Mammary epithelial cell (primary cell): ENCODE measurements at regions not wholly inside any gene's neighbourhood (a gene's known extent, or its start where the extent isn't known, plus 50 kb on each side); places are given as distances from the start of the nearest gene placed in this dataset.

Experiments
- EZH2 ChIP-seq: IDR thresholded peaks from 2 replicates; pipeline ENCODE4 v1.6.1; 2012; ENCODE audit warnings: low read length, inconsistent platforms, borderline replicate concordance
- TF ChIP-seq, protein P1 (sequence below), 2 donors: IDR thresholded peaks in 1 of 2; conservative IDR thresholded peaks in 1 of 2; 2 replicates each; pipeline ENCODE4 v1.5.1; 2011 to 2012; ENCODE audit warnings: inconsistent platforms in 2 of 2, low read length in 2 of 2, mild to moderate bottlenecking in 2 of 2, control low read depth in 1 of 2, low read depth in 1 of 2; ENCODE audit not compliant: insufficient read depth in 1 of 2; ENCODE audit errors: extremely low read depth in 1 of 2

DNA sequence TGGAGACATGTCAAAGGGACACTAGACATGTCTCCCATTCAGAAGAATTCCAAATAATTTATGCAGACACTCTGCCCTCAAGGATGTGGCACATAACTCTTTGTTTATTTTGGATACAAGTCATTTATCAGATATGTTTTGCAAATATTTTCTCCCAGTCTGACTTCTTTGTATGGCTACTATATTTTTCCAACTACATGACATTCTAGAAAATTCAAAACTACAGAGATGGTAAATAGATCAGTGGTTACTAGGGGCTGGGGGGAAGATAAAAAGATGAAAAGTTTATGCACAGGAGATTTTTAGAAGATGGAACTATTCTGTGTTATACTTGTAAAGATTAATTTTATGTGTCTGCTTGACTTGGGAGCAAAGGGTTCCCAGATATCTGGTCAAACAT is 347.3 kb upstream of the TRPC7 start:
- TF ChIP-seq, protein P1, sequence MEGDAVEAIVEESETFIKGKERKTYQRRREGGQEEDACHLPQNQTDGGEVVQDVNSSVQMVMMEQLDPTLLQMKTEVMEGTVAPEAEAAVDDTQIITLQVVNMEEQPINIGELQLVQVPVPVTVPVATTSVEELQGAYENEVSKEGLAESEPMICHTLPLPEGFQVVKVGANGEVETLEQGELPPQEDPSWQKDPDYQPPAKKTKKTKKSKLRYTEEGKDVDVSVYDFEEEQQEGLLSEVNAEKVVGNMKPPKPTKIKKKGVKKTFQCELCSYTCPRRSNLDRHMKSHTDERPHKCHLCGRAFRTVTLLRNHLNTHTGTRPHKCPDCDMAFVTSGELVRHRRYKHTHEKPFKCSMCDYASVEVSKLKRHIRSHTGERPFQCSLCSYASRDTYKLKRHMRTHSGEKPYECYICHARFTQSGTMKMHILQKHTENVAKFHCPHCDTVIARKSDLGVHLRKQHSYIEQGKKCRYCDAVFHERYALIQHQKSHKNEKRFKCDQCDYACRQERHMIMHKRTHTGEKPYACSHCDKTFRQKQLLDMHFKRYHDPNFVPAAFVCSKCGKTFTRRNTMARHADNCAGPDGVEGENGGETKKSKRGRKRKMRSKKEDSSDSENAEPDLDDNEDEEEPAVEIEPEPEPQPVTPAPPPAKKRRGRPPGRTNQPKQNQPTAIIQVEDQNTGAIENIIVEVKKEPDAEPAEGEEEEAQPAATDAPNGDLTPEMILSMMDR (conservative IDR thresholded peaks at IDR 0.05 in 1 of 2, IDR thresholded peaks at IDR 0.05 in 1 of 2; ENCODE audit: extremely low read depth in 1 of 2, insufficient read depth in 1 of 2, low read depth in 1 of 2, low read length in 2 of 2): no peak
- no peak for TF ChIP-seq EZH2
